Kidney tubule cell (primary cell): ENCODE measurements at regions not wholly inside any gene's neighbourhood (a gene's known extent, or its start where the extent isn't known, plus 50 kb on each side); places are given as distances from the start of the nearest gene placed in this dataset.
A peak's percentile ranks its signal among the peaks of the same experiment; 100 is the strongest.

Experiments used
- DNase-seq: peaks from one replicate; pipeline ENCODE4 v3.0.0-alpha.2; 2018; ENCODE audit warnings: low spot score

DNA sequence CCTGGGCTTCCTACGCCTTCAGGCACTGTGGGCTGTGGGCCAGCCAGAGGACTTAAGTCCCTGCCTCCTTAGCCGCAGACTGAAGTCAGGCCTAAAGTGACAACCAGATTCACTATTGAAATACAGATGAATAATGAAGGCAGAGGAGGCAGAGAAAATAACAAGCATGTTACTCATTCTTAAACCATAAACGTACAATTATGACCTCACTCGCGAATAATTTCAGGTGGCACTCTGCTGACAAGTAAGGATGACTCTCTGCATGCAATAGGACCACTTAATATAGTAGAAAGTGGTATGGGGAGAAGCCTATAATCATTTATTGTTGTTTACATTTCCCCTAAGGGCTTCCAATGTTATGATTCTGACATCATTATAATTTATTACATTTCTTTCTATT is 409.2 kb upstream of the FGF13 start:
- peak; percentile 89 for DNase-seq

DNA sequence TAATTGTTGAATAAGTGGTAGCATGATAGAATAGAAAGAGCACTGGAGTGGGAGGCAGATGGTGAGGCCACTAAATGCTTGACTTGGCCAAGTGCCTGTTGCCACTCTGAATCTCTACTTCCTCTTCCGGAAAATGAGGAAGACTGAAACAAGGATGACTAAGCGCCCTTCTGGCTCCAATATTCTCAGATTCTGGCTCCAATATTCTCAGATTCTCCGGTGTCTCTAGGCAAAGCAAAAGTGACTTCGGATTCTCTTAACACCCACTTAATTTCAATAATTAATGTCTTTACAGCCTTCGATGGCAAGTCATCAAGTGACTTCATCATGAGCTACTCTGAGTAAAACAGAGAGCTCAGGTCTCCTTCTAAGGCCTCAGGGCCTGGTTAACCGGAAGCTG is 402.2 kb upstream of the FGF13 start:
- peak; percentile 58 for DNase-seq

DNA sequence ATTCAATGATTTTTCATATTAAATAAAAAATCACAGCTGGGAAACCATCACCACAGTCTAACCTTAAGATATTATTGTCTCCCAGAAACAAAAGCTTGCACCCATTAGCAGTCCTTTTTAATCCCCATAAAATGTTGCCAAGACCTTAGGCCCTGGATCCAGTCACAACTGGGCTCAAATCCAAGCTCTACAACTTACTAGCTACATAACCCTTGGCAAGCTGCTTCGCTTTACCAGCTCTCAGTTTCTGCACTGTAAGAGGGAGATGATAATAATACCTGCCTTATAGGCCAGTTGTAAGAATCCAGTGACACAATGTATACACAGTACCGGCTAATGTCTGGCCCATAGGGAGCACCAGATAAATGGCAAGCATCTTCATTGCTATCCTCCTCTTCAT is 400.9 kb upstream of the FGF13 start:
- peak; percentile 5 for DNase-seq

DNA sequence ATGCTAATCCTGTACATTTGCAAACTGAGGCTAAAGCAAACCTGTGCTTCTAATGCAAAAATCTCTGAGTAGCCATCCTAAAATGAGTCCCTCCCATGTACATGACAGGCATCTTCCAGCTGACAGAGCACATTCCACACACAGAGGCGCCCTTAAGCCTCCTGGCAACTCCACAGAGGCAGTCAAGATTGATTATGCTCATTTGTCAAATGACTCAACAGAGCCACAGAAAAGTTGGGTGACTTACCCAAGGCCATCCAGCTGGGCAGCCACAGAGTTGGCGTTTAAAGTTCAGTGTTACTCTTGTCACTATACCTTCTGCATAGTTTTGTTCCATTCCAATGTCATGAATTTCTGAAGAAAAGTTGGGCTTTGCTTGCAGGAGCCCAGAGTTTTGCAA is 394.6 kb upstream of the FGF13 start:
- DNase-seq = peak; percentile 42

DNA sequence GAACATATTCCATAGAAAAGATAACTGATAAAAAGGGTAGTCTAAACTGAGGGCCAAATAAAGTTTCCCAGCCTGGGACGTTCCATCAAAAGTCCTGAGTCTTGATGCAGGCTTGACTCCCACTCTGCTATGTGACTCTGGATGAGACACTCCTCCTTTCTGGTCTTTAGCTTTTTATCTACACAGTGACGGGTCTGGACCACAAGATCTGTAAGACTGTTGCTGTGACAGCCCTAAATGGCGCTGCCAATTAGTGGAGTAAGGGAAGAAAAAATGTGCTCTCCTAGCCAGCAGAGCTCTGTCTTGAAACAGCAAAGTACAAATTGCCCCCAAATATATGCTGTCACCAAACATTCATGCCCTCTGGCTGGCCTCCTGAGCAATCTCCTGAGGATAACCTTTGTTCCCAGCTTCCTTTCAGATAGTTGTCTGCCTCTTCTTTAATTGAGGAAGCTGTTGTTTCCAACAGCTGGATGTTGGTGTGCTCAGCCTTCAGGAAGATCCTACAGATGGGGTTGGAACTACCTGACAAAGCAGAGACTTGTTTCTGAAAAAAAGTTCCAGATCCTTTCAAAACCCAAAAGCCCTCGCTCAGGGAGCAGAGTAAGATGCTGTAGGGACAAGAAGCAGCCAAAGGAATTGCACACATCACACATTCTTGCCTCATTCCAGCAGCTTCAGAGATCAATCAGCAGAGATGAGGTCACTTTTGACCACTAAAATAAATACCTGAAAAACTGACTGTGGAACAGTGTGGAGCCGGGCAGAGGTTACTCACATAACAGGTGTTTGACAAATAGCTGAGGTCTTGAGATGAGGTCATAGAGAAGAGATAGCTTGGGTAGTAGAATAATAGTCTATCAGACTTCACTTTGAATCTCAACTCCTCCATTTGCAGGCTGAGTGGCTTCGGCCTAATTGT is 383.4 kb upstream of the FGF13 start:
- peak; percentile 87 for DNase-seq

DNA sequence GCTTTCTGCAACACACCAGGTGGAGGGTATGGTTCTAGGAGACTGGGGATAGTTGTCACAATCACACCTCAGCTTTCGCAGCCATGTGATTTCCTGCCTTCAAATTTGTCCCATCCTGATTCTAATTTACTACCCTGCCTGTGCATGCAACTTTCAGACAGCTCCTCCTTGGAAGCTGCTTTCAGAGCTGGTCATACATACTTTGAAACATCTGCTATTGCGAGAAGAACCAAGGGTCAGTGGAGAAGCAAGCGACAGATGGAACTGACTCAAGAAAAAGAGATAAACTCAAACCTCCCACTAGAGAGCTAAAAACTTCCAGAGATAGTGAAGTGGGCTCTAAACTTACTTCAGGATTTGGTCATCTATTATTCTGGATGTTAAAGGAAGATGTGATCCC is 381.7 kb upstream of the FGF13 start:
- DNase-seq = no peak

DNA sequence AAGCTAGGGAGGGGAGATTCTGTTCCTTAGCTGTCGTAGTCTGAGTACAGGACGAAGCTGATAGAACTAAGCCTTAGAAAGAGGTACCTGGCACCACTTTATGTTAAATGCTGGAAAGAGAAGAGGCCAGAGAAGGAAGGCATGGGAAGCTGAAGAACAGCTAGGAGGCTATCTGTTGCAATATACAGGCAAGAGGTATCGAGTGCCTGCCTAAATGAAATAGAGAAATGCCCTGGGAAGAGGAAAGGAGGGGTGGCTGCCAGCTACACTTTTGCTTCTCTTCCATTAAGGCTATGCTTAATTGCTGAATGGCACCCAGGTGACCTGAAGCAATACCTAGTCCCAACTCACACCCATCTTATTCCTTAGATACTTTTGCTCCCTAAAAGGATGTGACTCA is 380.4 kb upstream of the FGF13 start:
- DNase-seq = no peak

DNA sequence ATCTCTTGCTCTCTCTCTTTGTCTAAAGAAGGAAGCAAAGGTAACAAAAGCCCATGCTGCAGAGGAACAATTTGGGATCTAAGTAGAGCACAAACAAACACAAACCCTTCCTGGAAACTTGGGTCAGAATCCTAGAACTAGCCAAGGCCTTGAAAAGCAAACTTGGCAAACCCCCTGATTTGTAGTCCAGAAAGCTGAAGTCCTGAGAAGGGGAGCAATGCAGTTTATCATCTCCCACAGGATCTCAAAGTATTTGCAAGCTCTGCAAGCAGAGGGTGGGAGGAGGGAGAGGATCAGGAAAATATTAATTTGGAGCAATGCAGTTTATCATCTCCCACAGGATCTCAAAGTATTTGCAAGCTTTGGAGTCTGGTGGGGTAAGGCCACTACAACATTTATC is 379.5 kb upstream of the FGF13 start:
- DNase-seq = no peak

DNA sequence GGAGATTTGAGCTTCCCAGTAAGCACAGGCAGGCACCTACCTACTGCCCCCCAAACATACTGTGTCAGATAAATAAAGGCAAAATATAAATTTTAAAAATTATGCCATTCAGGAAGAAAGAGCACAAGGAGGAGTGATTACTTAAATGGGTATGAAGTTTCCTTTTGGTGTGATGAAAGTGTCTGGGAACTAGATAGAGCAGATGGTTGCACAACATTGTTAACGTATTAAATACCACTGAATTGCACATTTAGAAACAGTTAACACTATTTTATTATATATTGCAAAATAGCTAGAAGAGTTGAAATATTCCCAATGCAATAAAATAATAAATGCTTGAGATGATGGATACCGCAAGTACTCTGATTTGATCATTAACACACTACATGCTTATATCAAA is 374.7 kb upstream of the FGF13 start:
- DNase-seq = no peak

DNA sequence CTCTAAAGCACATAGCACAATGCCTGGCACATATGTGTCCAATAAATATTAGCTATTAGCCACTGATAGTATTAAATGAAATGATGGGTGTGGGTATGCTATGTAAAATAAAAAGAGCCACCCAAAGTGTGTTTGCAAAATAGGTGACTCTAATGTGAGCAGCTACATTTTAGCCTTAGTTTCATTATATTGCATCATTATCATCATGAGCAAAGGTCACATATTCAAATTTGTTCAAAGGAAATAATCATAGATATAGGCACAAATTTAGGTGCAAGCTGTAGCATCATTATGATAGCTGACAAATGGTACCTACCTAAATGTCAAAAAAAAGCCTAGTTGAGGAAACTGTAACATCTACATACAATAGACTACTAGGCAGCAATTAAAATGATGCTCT is 373.9 kb upstream of the FGF13 start:
- no peak for DNase-seq

DNA sequence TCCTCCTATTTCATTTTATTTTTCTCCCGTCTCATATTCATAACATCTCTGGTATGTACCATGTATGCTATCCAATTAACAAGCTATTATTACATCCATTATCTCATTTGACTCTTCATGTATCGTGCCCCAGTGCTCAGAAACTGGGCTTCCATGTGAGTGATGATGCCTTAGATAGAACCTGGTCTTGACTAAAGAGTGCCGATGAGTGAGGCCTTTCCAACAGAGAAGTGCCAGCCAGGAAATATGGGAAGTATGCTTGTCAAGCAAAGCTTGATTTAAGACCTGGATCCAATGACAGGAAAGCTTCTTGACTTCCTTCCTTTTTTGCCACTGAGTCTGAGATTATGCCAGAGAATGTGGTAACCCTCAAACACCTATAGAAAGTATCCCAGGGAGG is 371.7 kb upstream of the FGF13 start:
- no peak for DNase-seq

DNA sequence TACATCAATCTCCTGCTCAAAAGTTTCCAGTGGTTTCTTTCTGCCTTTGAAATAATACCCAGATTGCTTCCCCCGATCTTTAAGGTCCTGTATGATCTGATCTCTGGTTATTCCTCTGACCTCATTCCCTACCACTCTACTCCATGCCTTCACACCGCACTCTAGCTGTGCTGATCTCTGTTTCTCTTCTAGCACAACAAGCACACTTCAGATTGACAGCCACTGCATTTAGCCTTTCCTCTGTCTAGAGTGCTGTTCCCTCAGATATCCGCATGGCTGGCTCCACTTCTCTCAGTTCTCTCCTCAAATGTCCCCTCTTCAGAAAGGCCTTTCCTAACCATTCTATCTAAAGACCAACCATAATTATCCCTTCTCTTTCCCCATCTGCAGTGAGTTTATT is 370.4 kb upstream of the FGF13 start:
- DNase-seq = no peak

DNA sequence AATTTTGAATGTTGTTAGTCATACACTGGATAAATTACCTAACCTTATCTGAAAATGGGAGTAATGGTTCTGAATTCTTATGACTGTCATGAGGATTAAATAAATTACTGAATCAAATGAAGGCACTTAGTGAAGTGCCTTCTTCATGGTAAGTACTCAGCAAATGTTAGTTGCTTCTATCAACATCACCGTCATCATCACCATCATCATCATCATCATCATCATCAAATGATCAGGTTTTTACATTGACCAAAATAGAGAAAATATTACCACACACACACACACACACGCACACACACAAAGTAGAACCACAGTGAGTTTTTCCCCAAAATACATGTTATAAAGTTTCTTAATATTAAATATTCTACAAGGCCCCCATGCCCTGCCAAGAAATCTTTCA is 368.3 kb upstream of the FGF13 start:
- no peak for DNase-seq

DNA sequence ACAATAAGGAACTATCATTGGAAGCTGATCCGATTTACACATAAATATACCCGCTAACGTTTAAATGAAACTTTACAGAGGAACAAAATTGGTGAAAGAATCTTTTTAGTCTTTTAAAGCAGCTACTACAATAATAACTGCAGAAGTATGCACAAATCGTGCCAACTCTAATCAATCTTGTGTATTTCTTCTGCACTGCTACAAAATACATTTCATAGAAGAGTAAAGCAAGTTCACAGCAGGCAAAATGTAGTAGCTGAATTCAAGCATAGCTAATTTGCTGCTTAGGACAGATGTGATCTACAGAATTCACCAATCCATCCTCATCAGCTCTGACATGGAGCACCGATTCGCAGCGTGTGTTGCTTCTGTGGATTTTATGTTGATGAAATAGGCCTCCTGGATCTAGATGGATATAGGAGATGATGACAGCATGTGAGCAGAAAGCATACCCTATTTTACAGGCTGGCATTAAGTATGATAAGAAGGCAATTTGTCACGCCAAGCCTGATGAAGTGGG is 367.3 kb upstream of the FGF13 start:
- DNase-seq = no peak

DNA sequence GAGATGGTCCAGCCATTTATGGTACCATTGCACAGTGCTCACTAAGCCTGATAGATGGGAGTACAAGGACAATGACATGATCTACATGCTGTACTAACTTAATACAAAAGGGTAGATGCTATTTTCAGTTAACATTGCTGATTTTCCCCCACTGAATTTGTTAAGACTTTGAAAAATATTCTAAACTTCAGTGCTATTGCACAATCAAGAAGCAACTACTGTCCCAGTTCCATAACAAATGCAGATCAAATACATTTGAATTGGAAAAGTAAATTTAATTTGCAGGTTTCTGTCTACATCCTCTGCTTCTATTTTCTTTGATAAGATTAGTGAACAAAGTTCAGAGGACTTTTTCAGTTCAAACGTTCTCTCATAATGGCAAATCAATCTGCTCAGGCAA is 366.8 kb upstream of the FGF13 start:
- DNase-seq = no peak

DNA sequence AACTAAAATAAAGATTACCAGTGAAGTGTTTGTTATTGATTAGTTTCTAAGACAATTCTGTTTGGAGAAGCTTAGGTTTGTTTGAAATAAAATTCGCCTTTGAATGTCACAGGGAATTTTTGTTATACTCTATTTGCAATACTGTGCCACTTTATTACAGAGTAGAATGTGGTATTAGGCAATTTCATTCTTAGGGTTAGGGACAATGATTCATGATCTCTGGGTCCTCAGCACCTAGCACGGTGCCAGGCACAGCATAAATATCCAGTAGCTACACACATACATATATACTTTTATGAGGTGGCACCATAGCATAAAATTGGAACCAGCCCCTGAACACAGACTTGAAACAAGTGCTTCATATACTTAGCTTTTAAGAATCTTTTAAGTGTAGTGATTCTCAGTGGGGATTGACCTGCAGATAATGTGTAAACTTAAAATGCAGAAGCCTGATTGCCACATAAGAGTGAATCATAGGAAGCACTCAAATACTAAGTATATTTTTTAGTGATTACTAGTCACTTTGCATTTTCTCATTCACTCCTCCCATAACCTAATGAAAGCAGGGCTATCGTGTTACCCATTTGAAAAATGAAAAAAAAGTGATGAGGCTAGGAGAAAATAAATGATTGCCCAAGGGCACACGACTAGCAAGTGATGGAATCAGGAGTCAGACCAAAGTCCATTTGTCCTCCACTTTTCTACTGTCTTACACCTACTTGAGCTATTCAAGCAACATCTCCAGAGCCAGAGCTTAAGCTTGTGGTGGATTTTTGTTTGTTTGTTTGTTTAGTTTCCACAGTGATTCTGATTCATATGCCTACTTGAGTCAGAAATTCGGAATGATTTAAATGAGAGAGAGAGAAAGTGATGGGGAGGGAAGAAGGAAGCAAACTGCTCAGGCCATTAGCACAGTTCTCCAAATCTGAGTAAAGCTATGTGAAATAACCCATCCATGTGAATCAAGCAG is 366.0 kb upstream of the FGF13 start:
- peak; percentile 86 for DNase-seq

DNA sequence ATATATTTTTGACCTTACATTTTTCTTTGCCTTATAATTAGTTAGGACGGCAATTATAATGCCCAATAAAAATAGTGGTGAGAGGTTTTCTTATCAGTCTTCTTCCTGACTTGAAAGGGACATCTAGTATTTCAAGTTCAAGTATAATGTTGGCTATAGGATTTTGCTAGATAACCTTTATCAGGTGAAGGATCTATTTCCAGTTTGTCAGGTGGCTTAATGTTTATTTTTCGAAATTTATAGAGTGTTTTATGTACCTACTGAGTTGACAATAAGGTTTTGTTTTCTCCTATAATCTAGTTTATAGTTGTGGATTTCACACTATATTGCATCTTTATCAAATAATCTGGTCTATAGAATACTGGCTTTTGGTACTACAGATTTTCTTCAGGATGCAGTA is 351.8 kb upstream of the FGF13 start:
- no peak for DNase-seq

DNA sequence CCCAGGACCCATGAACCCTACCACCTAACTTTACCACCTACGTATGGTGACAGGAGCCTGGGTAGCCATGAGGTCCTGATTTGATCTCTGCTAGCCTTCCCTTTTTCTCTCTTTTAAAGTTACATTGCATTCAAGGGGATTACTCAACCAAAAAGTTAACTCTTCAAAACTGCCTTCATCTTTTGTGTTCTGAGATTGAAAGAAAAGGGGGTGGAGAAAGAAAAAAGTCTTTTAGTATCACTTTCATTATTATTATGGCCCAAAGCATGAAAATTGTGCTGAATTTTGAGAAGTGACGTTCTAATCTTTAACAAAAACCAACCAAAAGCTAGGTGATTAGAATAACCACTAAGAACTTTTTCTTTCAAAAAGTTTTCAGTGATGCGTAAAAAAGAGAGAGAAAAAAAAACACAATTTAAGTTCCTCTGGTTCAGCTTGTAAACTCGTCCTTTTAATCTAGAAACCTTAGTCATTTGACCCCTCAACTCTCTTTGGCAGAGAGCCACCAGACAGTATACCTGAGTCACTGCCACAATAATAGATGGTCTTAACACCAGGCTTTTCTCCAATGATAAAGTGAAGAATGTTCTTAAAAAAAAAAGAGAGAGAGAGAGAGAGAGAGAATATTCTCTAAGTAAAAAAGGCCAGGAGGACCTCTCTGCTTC is 347.4 kb upstream of the FGF13 start:
- peak; percentile 91 for DNase-seq

DNA sequence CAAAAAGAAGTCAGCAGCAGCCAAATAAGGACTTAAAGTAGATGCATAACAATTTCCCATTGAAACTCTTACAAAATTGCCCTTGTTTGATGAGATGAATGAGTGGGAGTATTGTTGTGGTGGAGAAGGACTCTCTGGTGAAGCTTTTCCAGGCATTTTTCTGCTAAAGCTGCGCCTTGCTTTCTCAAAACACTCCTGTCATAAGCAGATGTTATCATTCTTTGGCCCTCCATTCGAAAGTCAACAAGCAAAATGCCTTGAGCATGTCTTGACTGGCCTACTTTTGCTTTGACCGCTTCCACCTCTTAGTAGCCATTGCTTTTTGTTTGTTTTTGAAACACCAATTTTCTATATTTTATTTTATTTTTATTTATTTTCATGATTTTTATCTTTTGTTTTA is 340.9 kb upstream of the FGF13 start:
- no peak for DNase-seq

DNA sequence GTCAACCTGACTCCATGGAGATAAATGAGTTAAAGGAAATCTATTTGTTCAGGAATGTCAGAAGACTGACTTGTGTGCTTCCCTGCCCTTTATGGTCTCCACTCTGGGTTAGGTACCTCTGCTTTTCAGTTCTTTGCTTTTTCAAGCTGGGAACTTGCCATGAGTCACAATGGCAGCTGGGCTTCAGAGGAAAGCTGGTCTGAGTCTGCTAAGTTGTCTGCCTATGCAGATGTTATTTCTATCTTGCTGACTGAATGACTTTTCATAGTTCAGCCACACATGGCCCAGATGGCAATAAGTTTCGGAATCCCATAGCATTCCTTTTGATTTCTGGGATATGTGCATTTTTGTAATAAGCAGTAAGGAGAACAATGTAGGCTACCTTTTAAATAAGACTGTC is 337.9 kb upstream of the FGF13 start:
- DNase-seq = peak; percentile 11

DNA sequence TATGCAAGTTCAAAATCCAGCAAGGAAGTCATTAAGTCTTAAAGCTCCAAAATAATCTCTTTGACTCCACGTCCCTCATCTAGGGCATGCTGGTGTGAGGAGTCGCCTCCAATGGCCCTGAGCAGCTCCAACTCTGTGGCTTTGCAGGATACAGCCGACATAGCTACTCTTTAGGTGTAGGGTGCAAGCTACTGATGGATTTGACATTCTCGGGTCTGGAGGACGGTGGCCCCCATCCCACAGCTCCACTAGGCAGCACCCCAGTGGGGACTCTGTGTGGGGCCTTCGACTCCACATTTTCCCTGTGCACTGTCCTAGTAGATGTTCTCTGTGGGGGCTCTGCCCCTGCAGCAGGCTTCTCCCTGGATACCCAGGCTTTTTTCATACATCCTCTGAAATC is 333.2 kb upstream of the FGF13 start:
- no peak for DNase-seq

DNA sequence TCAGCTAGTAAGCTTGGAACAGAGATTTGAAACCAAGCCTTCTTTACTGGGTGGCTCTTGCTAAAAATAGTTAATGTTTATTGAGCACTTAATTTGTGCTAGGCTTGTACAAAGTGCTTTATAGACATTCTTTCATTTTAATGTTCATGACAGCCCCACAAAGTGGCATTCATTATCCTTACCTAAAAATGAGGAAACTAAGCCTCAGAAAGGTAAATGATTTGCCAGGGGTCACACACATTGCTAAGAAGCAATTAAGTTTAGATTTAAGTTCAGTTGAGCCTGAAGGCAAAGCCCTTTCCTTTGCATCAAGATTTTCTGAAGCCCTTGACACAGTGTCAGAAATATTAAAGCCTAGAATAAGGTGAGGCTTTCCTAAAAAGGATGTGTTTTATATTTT is 327.5 kb upstream of the FGF13 start:
- DNase-seq = peak; percentile 4
